ENCODE measurements at regions not wholly inside any gene's neighbourhood (a gene's known extent, or its start where the extent isn't known, plus 50 kb on each side); places are given as distances from the start of the nearest gene placed in this dataset.
"Not testable (repeated sequence)": the region's sequence is repeated elsewhere in the genome, so short reads cannot be mapped to it uniquely, and the experiment has no call there.

DNA sequence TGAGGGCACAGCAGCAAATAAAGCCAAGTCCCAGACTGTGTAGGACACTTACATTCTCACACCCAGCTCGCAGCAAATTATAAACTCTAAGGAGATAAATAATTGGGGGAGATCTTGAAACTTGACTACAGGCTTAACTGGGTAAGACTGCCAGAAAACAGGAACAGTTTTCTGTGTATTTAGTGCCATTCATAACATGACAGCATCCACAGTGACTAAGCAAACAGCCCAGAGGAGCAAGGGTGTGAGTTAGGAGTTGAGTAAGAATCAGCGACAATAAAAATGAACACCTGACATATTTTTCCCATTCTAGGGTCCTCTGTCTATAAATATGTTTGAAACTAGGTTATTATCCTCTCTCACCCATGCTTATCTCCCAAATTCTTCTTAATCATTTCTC is 370.9 kb upstream of the WWC1 start:
- Histone ChIP-seq H3K4me1 (ENCODE audit: control insufficient read depth, low read depth, low read length) (no peaks in the 10 kb centered on the region), H3K27ac (ENCODE audit: low read length) (no peak overlapping the region), H3K4me3 (ENCODE audit: low read length) (no peak overlapping the region)

DNA sequence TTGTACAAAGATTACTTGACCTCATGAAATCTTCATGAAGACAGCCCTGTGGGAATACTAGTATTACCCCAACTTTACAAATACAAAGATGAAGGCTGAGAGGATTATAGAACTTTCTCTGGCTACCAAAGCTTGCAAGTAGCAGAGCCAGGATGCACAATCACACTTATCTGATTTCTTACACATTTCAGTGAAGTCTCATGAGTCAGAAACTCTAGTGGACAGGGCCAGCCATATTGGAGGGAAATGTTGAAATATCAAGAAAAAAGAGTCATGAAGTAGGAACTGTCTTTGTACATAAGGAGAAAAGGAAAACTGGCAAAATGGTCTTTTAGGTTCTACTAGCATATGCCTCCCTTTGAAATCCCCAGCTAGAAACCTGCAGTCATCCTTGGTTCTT is 369.6 kb upstream of the WWC1 start:
- H3K27me3 ChIP-seq (ENCODE audit: control insufficient read depth, insufficient read depth, low read length), result no peaks in the 10 kb centered on the region
- no peaks in the 10 kb centered on the region for H3K9me3 ChIP-seq (ENCODE audit: control insufficient read depth, low read depth, low read length)
- H3K36me3 ChIP-seq (ENCODE audit: control insufficient read depth, low read depth, low read length), result no peaks in the 10 kb centered on the region
- H3K4me1 ChIP-seq (ENCODE audit: control insufficient read depth, low read depth, low read length), result no peaks in the 10 kb centered on the region
- no peak overlapping the region for H3K27ac ChIP-seq (ENCODE audit: low read length)
- H3K4me3 ChIP-seq (ENCODE audit: low read length), result no peak overlapping the region
- H3K9ac ChIP-seq (ENCODE audit: low read length), result no peak overlapping the region

More for the DNA sequence above, 370.9 kb upstream of the WWC1 start:
- Histone ChIP-seq H3K36me3 (ENCODE audit: control insufficient read depth, low read depth, low read length) (no peaks in the 10 kb centered on the region), H3K9ac (ENCODE audit: low read length) (no peak overlapping the region), H3K27me3 (ENCODE audit: control insufficient read depth, insufficient read depth, low read length) (no peaks in the 10 kb centered on the region), H3K9me3 (ENCODE audit: control insufficient read depth, low read depth, low read length) (no peaks in the 10 kb centered on the region)

DNA sequence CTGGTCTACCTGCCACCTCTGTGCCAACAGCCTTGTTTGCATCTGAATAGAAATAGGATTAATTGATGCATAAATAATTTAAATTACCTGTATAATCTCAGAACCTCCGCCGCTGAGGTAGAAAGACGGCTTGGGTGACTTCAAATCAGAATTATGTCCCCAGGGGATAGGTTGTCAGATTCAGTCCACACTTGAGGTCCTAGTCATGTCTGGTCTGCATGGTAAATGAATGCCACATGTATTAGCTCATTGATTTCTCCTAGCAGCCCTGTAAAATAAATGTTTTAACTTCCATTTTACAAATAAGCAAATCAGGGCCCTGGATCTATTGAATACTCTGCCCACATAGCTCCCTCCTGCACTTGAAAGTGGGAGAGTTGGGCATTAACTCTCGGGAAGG is 368.0 kb upstream of the WWC1 start:
- H3K9me3 ChIP-seq (ENCODE audit: control insufficient read depth, low read depth, low read length), result no peaks in the 10 kb centered on the region
- no peak overlapping the region for H3K9ac ChIP-seq (ENCODE audit: low read length)
- H3K36me3 ChIP-seq (ENCODE audit: control insufficient read depth, low read depth, low read length), result no peaks in the 10 kb centered on the region
- H3K27ac ChIP-seq (ENCODE audit: low read length), result no peak overlapping the region
- H3K4me1 ChIP-seq (ENCODE audit: control insufficient read depth, low read depth, low read length), result no peaks in the 10 kb centered on the region
- H3K27me3 ChIP-seq (ENCODE audit: control insufficient read depth, insufficient read depth, low read length), result no peaks in the 10 kb centered on the region
- no peak overlapping the region for H3K4me3 ChIP-seq (ENCODE audit: low read length)

DNA sequence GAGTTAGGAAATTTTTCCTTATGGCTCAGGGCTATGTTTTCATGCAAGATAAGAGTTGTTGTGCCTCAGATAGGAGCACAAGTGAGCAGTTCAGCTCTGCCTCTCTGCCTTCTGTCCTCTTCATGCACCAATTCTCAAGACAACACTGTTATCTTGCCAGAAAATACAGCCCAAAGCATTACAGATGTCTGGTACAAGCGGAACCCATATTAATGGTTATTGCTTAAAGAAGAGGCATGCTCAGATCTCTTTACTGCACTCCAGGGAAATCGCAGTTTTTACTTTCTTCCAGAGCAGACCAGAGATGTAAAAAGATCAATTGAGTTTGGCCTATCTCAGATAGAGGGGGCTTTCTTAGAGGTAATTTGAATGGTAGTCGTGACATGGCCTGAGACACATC is 361.6 kb upstream of the WWC1 start:
- no peaks in the 10 kb centered on the region for H3K4me1 ChIP-seq (ENCODE audit: control insufficient read depth, low read depth, low read length)
- no peaks in the 10 kb centered on the region for H3K36me3 ChIP-seq (ENCODE audit: control insufficient read depth, low read depth, low read length)
- no peak overlapping the region for H3K9ac ChIP-seq (ENCODE audit: low read length)
- no peak overlapping the region for H3K4me3 ChIP-seq (ENCODE audit: low read length)
- no peaks in the 10 kb centered on the region for H3K9me3 ChIP-seq (ENCODE audit: control insufficient read depth, low read depth, low read length)
- H3K27ac ChIP-seq (ENCODE audit: low read length), result no peak overlapping the region
- H3K27me3 ChIP-seq (ENCODE audit: control insufficient read depth, insufficient read depth, low read length), result no peaks in the 10 kb centered on the region

- Histone ChIP-seq H3K27me3 (ENCODE audit: control insufficient read depth, insufficient read depth, low read length) (no peaks in the 10 kb centered on the region), H3K9ac (ENCODE audit: low read length) (no peak overlapping the region), H3K36me3 (ENCODE audit: control insufficient read depth, low read depth, low read length) (no peaks in the 10 kb centered on the region), H3K4me3 (ENCODE audit: low read length) (no peak overlapping the region), H3K4me1 (ENCODE audit: control insufficient read depth, low read depth, low read length) (no peaks in the 10 kb centered on the region), H3K9me3 (ENCODE audit: control insufficient read depth, low read depth, low read length) (no peaks in the 10 kb centered on the region), H3K27ac (ENCODE audit: low read length) (no peak overlapping the region)
Observed at GRCh38 chr5:167934551-167934971, 356.9 kb upstream of the WWC1 start.

DNA sequence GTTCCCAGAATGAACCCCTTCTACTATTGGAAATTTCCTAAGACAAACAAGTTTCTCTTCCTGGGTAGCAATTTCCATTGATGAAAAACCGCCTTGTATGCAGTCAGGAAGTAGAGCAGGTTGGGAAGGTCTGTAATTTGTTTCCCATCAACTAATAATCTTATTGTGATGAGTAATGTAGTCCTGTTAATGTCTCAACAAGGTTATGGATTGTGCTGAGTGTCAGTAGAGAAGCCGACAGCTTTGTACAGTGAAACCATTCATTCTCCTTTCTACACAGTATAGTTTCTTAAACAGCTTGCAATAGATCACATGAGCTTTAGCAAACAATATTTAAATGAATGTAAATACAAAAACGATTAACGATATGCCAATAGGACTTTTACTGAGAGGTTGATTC is 355.4 kb upstream of the WWC1 start:
- Histone ChIP-seq H3K36me3 (ENCODE audit: control insufficient read depth, low read depth, low read length) (no peaks in the 10 kb centered on the region), H3K27me3 (ENCODE audit: control insufficient read depth, insufficient read depth, low read length) (no peaks in the 10 kb centered on the region), H3K27ac (ENCODE audit: low read length) (no peak overlapping the region), H3K9ac (ENCODE audit: low read length) (no peak overlapping the region), H3K9me3 (ENCODE audit: control insufficient read depth, low read depth, low read length) (no peaks in the 10 kb centered on the region), H3K4me3 (ENCODE audit: low read length) (no peak overlapping the region), H3K4me1 (ENCODE audit: control insufficient read depth, low read depth, low read length) (no peaks in the 10 kb centered on the region)

GRCh38 chr5:167936944-167937634 is 354.4 kb upstream of the WWC1 start:
- no peak overlapping the region for H3K9ac ChIP-seq (ENCODE audit: low read length)
- no peak overlapping the region for H3K27ac ChIP-seq (ENCODE audit: low read length)
- no peaks in the 10 kb centered on the region for H3K9me3 ChIP-seq (ENCODE audit: control insufficient read depth, low read depth, low read length)
- H3K36me3 ChIP-seq (ENCODE audit: control insufficient read depth, low read depth, low read length), result no peaks in the 10 kb centered on the region
- H3K4me1 ChIP-seq (ENCODE audit: control insufficient read depth, low read depth, low read length), result no peaks in the 10 kb centered on the region
- H3K27me3 ChIP-seq (ENCODE audit: control insufficient read depth, insufficient read depth, low read length), result no peaks in the 10 kb centered on the region
- no peak overlapping the region for H3K4me3 ChIP-seq (ENCODE audit: low read length)

GRCh38 chr5:167937635-167937998 is 353.8 kb upstream of the WWC1 start:
- no peaks in the 10 kb centered on the region for H3K4me1 ChIP-seq (ENCODE audit: control insufficient read depth, low read depth, low read length)
- no peaks in the 10 kb centered on the region for H3K27me3 ChIP-seq (ENCODE audit: control insufficient read depth, insufficient read depth, low read length)
- H3K4me3 ChIP-seq (ENCODE audit: low read length), result no peak overlapping the region
- H3K27ac ChIP-seq (ENCODE audit: low read length), result no peak overlapping the region
- H3K9ac ChIP-seq (ENCODE audit: low read length), result no peak overlapping the region
- no peaks in the 10 kb centered on the region for H3K36me3 ChIP-seq (ENCODE audit: control insufficient read depth, low read depth, low read length)
- no peaks in the 10 kb centered on the region for H3K9me3 ChIP-seq (ENCODE audit: control insufficient read depth, low read depth, low read length)

- H3K9me3 ChIP-seq (ENCODE audit: control insufficient read depth, low read depth, low read length), result no peaks in the 10 kb centered on the region
- H3K36me3 ChIP-seq (ENCODE audit: control insufficient read depth, low read depth, low read length), result no peaks in the 10 kb centered on the region
- no peak overlapping the region for H3K9ac ChIP-seq (ENCODE audit: low read length)
- no peaks in the 10 kb centered on the region for H3K4me1 ChIP-seq (ENCODE audit: control insufficient read depth, low read depth, low read length)
- no peak overlapping the region for H3K4me3 ChIP-seq (ENCODE audit: low read length)
- H3K27ac ChIP-seq (ENCODE audit: low read length), result no peak overlapping the region
- no peaks in the 10 kb centered on the region for H3K27me3 ChIP-seq (ENCODE audit: control insufficient read depth, insufficient read depth, low read length)
Observed at GRCh38 chr5:167939686-167940085, 351.8 kb upstream of the WWC1 start.

DNA sequence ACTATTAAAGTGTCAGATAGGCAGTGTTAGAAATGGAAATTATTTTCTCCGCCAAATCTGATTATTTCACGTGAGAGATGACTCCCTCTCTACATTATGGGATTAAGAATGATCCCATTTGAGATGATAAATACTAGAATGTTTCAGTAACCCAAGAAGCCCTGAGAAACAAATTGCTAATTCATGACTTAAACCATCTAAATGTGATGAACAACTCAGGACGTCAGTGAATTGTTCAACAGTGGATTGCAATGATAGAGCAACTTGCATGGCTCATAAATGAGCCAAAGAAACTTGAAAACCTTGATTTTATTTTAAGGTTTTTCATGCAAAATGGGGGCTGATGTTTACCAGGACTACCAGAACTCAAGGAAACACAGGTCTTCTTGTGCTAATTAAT is 350.5 kb upstream of the WWC1 start:
- Histone ChIP-seq H3K9ac (ENCODE audit: low read length) (no peak overlapping the region), H3K36me3 (ENCODE audit: control insufficient read depth, low read depth, low read length) (no peaks in the 10 kb centered on the region), H3K4me3 (ENCODE audit: low read length) (no peak overlapping the region), H3K4me1 (ENCODE audit: control insufficient read depth, low read depth, low read length) (no peaks in the 10 kb centered on the region), H3K9me3 (ENCODE audit: control insufficient read depth, low read depth, low read length) (no peaks in the 10 kb centered on the region), H3K27me3 (ENCODE audit: control insufficient read depth, insufficient read depth, low read length) (no peaks in the 10 kb centered on the region), H3K27ac (ENCODE audit: low read length) (no peak overlapping the region)

DNA sequence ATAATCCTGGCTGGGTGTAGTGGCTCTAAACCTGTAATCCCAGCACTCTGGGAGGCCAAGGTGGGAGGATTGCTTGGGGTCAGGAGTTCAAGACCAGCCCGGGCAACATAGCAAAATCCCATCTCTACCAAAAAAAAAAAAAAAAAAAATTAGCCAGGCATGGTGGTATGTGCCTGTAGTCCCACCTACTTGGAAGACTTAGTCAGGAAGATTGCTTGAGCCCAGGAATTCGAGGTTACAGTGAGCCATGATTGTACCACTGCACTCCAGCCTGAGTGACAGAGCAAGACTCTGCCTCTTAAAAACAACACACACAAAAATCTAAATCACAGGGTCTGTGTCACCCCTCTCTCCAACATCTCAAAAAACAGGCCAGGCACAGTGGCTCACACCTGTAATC is 349.9 kb upstream of the WWC1 start:
- H3K9me3 ChIP-seq (ENCODE audit: control insufficient read depth, low read depth, low read length); H3K9ac ChIP-seq (ENCODE audit: low read length); H3K27me3 ChIP-seq (ENCODE audit: control insufficient read depth, insufficient read depth, low read length); H3K36me3 ChIP-seq (ENCODE audit: control insufficient read depth, low read depth, low read length); H3K27ac ChIP-seq (ENCODE audit: low read length); H3K4me3 ChIP-seq (ENCODE audit: low read length); H3K4me1 ChIP-seq (ENCODE audit: control insufficient read depth, low read depth, low read length): not testable (repeated sequence)

GRCh38 chr5:167943343-167943742 is 348.1 kb upstream of the WWC1 start:
- Histone ChIP-seq H3K36me3 (ENCODE audit: control insufficient read depth, low read depth, low read length) (no peaks in the 10 kb centered on the region), H3K9me3 (ENCODE audit: control insufficient read depth, low read depth, low read length) (no peaks in the 10 kb centered on the region), H3K9ac (ENCODE audit: low read length) (no peak overlapping the region), H3K4me3 (ENCODE audit: low read length) (no peak overlapping the region), H3K27ac (ENCODE audit: low read length) (no peak overlapping the region), H3K27me3 (ENCODE audit: control insufficient read depth, insufficient read depth, low read length) (no peaks in the 10 kb centered on the region), H3K4me1 (ENCODE audit: control insufficient read depth, low read depth, low read length) (no peaks in the 10 kb centered on the region)
